Non-pigmented ciliary epithelial cell (primary cell): ENCODE measurements at regions not wholly inside any gene's neighbourhood (a gene's known extent, or its start where the extent isn't known, plus 50 kb on each side); places are given as distances from the start of the nearest gene placed in this dataset.

Experiments used
- DNase-seq: peaks from one replicate; pipeline ENCODE4 v3.0.0-alpha.2; 2010; ENCODE audit warnings: low read depth

DNA sequence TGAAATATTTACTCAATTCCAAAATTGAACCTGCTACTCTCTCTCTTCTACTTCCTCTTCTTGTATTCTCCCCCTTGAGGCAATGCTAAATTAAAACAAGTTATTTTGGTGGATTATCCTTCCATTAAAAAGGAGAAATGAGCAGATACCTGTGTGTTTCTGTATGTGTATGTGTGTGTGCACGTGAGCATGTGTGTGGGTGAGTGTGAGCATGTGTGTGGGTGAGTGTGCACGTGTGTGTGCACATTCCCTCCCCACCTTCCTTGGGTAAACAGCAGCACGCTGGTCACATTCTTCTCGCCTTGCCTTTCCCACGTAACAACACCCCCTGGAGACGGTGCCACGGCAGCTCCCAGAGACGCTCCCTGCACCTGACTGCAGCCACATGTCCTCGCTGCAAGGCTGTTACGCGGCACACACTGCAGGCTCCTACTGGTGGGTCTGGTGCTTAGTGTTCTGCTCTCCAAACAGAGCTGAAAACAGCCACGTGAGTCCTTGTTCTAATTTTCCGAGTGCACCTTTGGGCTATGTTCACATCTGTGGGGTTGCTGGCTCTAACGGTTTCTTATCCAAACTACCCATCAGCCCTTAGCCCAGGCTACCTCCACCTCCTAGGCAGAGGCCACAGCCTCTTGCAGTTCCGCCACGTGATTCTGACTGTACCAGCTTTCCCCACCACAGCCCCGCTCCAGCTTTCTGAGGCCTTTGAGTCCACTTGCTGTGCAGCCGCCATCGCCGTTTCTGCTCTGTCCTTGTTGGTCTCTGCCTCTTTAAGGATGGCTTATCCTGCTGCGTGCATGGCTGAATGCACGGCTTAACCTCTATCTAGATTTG lies 123.4 kb downstream of the CTTN start:
- no peak for DNase-seq

DNA sequence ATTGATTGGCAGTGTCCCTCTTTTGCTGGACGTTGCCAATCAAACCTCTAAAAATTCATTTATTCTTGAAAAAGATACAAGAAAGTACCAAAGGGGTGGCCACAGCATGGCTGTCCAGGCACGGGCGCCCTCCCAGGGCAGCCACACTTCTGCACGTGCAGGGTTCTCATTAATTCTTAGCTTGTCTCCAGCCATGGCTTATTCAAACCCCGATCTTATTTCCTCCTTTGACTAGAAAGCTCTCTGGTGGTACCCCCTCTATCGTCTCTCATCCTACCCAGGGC lies 123.9 kb downstream of the CTTN start:
- no peak for DNase-seq

DNA sequence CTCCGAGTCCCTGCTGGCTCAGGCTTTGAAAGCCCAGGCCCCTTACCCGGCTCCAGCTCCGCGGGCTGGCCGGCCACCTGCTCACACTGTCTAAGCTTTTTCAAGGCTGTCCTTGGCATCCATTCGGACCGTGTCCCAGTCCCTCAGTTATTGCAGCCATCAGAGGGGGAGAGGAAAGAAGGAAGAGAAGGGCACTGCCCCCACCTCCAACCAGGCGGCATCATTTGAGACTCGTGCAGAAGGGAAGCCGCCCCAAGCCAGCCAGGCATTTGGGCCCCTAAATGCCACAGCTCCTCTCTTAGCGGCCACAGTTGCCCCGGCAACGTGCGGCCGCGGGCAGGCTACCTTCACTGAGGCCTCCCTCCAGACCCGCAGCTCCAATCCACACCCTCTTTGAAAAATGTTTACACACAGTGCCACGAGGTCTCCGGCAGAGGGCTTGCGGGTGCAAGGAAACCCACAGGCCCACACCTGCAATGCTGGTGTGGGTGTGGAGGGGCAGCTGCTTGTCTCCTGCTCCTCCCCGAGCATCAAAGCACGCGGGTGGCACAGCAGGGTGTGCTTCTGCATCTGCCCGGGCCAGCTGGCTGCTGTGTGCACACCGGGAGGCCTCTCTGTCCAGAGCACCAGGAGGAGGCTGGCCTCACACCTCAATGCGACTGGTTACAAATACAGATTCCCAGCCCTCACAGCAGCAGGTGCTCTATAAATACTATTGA lies 124.4 kb downstream of the CTTN start:
- no peak for DNase-seq

DNA sequence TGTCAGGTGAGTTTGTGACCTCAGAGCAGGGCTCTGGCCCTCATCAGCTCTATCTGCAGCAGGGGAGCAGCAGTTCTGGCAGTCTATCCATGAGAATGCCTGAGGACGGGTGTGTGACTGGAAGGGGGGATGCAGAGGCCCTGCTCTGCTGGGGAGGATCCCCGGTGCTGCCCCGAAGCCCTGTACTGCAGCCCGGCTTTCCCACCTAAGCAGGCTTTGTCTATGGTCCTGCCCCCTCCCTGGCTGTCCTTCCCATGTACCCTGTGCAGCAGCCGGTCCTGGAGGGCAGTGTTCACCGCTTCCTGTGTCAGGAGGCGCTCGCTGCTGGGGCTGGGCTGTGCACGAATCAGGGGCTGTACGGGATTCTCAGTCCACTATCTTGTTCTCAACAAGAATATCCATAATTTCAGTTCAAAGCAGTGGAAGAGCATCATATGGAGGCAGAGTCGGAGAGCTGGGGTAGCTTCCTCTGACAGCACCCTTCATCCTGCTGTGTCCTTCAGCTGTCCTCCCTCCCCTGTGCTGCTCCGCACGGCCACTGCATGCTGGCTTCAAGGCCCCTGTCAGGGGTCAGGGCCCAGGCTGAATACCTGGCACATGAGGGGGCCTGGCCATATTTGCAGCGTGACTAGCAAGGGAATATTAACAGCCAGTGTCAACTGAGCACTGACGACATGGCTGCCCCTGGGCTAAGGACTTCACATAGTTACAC lies 125.2 kb downstream of the CTTN start:
- DNase-seq = no peak

DNA sequence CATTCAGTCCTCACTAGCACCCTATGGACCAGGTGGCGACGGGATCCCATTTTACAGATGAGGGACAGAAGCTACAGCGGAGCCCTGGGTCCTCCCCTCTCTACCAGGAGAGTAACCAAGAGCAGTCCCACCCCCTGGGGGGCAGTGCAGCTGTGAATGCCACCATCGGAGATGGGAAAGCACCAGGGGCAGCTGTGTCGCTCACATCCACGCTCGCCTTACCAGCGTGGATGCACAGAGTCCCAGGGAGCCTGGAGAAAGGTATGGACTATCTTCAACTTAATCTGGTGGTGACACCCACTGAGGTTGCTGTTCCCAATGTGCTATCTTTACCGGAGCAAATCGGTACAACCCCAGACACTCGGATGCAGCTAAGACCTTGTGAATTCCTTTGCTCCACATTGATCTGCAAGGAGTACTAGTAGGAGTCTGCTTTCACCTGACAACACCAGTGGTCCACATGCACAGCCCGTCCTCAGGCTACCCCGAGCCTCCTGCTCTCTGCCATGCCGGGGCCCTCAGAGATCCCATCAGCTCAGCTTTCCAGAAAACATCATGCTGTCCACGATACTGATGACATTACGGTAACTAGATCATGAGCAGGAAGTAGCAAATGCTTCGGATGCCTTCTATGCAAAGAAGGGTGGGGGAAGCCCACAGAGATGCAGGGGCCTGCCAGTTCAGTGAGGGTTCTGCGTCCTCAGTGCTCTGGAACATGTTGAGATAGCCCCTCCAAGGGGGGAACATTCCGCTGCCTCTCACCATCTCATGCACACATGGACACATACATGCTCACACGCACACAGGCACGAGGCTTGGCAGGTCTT lies 126.0 kb downstream of the CTTN start:
- no peak for DNase-seq

DNA sequence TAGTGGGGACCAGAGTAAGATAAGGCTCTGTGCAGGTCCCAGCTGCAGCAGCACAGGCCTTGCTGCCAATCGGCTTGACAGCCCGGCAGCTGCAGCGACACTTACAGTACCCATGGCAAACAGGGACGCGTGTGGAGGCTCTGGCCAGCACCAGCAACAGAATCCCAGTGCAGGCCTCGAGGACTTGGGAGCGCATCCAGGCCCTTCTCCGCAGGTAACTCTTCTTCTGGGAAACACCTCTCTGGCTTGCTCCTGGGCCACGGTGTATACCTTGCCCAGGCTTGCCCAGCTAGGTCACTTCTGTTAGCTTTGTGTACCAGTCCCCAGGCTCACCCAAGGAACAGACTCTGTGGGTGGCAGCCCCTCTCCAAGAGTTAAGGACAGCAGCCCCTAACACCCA lies 126.7 kb downstream of the CTTN start:
- no peak for DNase-seq

DNA sequence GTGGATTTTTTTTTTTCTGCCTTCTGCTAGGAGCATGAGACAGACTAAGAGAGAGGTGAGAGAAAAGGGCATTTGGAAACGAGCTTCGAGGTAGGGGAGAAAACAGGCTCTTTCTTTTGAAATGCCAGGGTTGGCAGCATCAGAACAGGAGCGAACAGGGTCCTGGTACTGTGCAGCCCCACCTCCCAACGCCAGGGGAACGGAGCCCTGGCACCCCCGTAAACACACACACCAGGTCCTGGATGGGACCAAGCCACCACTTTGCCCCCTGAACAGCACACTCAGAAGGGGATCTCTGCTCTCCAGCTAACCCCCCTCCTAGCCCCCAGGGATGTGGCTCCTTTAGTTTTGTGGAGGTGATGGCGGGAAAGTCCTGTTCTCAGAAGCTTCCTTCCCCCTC lies 127.1 kb downstream of the CTTN start:
- DNase-seq = no peak

DNA sequence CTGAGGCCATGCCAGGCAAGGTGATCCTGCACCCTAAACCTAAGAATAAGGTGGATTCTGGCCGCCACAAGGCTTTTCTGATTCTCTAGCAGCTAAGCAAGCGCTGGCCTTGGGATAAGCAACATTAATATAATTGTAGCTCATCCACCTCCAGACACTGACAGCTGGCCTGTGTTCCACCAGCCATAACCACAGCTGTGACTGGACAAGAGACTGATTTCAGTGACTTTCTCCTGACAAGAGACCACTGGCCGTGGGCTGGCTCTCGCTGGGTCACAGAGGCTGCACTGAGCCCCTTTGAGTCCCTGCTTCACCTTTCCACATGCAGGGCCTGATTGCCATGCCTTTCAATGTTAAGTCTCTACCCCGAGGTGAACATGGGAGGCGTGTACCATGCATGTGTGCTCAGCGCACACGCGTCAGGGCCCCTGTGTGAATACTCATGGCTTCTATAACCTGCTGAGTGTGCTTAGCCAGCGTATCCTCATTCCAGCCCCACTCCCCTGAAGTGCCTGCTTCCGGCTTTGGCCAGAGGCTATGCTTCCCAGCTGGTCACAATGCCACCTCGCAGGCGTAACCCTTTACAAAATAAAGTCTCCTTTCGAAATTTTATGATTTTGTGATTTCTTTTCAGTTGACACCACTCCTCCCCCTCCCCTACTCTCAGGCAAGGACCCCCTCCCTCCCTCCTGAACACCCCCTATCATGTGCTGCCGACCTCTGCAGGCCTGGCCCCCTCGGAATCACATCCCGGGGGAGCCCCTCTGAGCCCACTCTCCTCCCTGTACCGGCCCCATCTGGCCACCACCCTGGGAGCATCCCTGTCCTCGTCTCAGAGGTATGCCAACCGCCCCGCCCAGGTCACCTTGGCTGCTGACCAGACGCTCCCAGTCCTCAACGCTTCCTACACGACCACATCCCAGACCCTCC lies 128.1 kb downstream of the CTTN start:
- DNase-seq = no peak

DNA sequence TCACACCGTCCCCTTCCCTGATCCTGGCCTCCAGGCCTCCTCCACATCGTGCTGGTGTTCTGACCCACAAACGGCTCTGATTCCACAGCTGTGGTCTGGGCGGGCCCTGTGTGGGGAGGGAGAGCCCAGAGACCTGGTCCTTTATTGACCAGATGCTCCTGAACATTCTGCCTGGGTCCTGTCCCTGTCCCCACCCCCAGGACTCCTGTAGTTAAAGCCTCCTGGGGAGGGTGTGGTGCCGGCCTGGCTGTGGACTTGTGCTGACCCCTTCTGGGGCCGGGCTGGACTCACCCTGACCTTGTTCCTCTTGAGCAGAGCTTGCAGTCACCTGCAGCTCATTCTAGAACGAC lies 128.7 kb downstream of the CTTN start:
- no peak for DNase-seq

- DNase-seq = no peak
Measured at GRCh38 chr11:70527429-70528045, 129.2 kb downstream of the CTTN start.

DNA sequence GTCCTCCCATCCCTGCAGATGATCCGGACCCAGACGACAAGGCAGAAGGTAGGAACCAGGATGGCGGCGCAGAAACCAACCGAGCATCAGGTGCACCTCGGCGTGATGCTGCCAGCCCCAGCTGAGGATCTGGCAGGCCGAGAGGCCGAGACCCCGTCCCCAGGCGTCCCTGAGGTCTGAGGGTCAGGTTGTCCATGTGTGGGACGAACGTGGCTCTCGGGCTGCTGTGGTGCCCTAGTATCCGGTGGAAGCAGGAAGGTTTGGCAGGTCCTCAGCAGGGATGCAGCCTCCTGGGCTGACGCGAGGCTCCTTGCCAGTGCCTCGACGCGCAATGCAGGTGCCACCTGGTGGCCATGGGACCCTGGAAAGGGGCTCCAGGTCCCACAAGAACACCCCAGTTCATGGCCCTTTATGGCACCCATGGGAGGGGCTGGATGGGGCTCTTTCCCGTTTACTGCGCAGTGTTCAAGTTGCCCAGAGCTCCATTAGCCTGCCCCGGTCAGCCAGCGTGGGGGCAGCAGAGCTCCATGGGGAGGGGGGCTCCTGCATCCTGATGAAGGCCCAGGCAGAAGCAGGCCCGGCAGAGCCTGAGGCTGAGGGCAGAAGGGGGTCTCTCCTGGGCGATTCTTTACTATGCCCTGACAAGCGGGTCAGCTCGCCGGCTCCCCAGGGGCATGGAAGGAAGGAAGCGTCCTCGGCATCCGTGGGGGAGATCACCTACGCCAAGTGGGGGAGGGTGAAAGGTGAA lies 129.9 kb downstream of the CTTN start:
- DNase-seq = no peak

DNA sequence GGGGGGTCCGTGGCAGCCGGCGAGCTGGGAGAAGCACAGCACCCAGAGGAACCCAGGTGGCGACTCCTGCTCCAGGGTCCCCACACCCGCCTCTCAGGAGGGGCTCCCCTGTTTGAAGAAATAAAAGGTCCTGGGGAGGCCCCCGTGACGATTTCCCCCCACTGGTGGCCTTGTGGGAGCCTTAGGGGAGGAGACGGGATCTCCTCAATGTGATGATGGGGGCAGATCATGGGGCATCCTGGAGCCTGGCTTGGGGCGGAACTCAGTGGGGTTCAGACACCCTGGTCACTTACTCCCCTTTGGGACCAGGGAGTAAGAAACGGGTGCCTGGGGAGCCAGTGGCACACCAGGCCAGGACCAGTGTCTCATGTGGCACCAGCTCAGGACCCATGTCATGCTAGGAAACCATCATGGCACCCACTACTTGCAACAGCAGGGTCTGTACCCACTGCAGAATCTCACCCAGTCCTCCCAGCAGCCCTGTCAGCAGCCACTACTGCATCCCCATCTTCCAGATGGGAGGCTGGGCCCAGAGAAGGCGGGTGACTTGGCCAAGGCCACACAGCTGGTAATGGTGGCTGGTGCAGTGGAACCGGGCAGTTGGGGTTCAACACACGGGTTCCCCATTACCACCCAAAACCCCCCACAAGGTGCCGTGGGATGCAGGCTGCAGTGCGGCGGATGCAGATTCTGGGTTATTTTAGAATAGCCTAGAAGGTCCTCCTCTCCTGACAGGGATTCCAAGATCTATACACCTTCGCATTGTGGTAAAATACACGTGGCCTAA lies 130.7 kb downstream of the CTTN start:
- DNase-seq = no peak

DNA sequence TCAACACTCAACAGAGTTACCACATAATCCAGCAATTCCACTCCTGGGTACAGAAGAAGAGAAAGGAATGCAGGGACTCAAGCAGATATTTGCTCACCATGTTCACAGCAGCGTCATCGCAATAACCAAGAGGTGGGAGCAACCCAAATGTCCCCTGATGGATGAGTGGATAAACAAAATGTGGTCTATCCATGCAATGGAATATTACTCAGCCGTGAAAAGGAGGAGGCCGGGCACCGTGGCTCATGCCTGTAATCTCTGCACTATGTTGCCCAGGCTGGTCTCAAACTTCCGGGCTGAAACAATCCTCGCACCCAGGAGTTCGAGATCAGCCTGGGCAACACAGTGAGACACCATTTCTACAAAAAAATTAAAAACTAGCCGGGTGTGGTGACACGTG lies 131.7 kb downstream of the CTTN start:
- DNase-seq = no peak

DNA sequence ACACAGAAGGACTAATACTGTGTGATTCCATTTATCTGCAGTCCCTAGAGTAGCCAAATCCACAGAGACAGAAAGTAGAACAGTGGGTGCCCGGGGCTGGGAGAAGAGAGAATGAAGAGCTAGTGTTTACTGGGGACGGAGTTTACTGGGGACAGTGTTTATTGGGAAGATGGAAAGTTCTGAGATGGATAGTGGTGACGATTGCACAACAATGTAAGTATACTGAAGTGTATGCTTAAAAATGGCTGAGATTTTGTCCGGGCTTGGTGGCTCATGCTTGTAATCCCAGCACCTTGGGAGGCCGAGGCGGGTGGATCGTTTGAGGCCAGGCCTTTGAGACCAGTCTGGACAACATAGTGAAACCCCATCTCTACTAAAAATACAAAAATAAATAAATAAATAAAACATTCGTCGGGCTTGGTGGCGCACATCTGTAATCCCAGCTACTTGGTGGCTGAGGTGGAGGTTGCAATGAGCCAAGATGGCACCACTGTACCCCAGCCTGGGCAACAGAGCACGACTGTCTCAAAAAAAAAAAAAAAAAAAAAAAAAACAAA lies 132.4 kb downstream of the CTTN start:
- DNase-seq = no peak

DNA sequence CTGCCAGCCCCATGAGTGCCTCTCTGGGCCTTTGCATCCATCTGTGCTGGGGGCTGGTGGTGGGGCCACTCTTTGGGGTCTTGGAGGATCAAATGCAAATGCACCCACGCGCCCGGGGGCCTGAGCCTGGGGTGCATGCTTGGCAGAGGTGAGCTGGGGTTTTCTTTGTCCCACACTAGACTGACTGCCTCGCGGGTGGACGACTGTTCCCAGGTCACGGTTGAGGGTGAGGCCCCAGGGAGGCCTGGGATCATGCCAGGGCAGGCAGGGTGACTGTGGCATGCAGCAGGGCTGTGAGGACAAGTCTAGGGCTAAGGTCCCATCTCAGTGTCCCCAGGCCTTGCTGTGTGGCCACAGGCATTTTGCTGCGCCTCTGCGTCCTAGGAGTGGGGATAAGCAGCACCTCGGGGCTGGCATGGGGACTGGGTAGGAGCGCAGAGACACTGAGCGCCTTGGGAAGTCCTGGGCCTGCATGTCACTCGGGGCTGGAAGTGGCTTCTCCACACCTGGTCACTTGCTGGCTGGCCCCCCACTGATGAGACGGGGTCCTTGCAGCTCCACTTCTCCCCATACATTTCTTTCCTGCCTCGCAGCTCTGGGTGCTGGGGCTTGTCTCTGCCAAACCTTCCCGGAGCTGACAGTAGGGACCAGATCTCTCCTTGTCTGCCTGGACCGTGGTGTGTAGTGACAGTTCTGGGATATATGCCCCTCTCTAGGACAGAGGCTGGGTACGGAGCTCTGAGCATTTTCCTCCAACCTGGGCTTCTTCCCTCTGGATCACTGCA lies 133.1 kb downstream of the CTTN start:
- no peak for DNase-seq

GRCh38 chr11:70532066-70532440 lies 133.7 kb downstream of the CTTN start:
- no peak for DNase-seq

DNA sequence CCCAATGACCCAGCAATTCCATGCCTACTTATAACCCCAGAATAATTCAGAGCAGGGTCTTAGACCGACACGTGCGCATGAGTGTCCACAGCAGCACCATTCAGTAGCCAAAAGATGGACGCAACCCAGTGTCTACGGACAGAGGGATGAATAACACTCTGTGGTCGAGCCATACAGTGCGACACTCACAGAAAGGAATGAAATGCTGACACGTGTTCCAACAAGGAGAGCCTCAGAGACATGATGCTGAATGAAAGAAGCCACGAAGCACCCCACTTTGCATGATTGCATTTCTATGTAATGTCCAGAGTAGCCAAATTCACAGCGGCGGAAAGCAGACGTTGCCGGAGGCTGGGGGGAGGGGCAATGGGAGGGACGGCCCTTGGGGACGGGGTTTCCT lies 134.4 kb downstream of the CTTN start:
- no peak for DNase-seq
